GM23338 (cell line): ENCODE measurements at regions not wholly inside any gene's neighbourhood (a gene's known extent, or its start where the extent isn't known, plus 50 kb on each side); places are given as distances from the start of the nearest gene placed in this dataset.

Experiments used
- ATAC-seq: fragments of 200-7000 bp; cut with Tn5 transposase; 3 replicates; pipeline ENCODE4 v1.9.1; 2020
- DNase-seq: peaks from one replicate; pipeline ENCODE4 v3.0.0-alpha.2; 2015; ENCODE audit warnings: low spot score
- H2AFZ ChIP-seq: fragments of 200-600 bp; sonication (generic); 2 replicates; pipeline ENCODE4 v1.8.0; 2016; ENCODE audit warnings: antibody characterized with exemption, mild to moderate bottlenecking, moderate library complexity
- H3F3A ChIP-seq: fragments of 200-600 bp; sonication (generic); replicated peaks from 2 replicates; pipeline ENCODE4 v1.8.0; 2017; ENCODE audit warnings: antibody characterized with exemption, mixed run types, low read depth
- H3K27ac ChIP-seq: fragments of 200-600 bp; sonication (generic); 2 replicates; pipeline ENCODE4 v1.6.1; 2016; ENCODE audit warnings: low read depth
- H3K27me3 ChIP-seq: fragments of 200-600 bp; sonication (generic); 2 replicates; pipeline ENCODE4 v1.8.0; 2016; ENCODE audit warnings: mild to moderate bottlenecking, mixed run types, moderate library complexity; ENCODE audit not compliant: insufficient read depth
- H3K36me3 ChIP-seq: fragments of 200-600 bp; sonication (generic); 2 replicates; pipeline ENCODE4 v1.8.0; 2016; ENCODE audit warnings: mild to moderate bottlenecking; ENCODE audit not compliant: insufficient read depth
- H3K4me1 ChIP-seq: fragments of 200-600 bp; sonication (generic); 2 replicates; pipeline ENCODE4 v1.8.0; 2016; ENCODE audit warnings: mild to moderate bottlenecking, moderate library complexity; ENCODE audit not compliant: insufficient read depth
- H3K4me2 ChIP-seq: fragments of 200-600 bp; sonication (generic); 2 replicates; pipeline ENCODE4 v1.7.1; 2017; ENCODE audit warnings: mixed run types
- H3K4me3 ChIP-seq: fragments of 200-600 bp; sonication (generic); 2 replicates; pipeline ENCODE4 v1.6.1; 2016; ENCODE audit warnings: mixed run types
- H3K79me2 ChIP-seq: fragments of 200-600 bp; sonication (generic); replicated peaks from 2 replicates; pipeline ENCODE4 v1.8.0; 2017; ENCODE audit warnings: mild to moderate bottlenecking; ENCODE audit not compliant: insufficient read depth
- H3K9me2 ChIP-seq: fragments of 200-600 bp; sonication (generic); 2 replicates; pipeline ENCODE4 v1.8.0; 2017; ENCODE audit not compliant: insufficient read depth
- H4K20me1 ChIP-seq: fragments of 200-600 bp; sonication (generic); replicated peaks from 2 replicates; pipeline ENCODE4 v1.8.0; 2017; ENCODE audit warnings: mild to moderate bottlenecking; ENCODE audit not compliant: insufficient read depth
- H3K27ac Mint-ChIP-seq: 2 replicates; pipeline ENCODE4 v1.8.0; 2020; ENCODE audit warnings: inconsistent platforms, mild to moderate bottlenecking, moderate library complexity, mixed read lengths
- H3K27me3 Mint-ChIP-seq: 3 replicates; pipeline ENCODE4 v1.8.0; 2022; ENCODE audit warnings: low read depth, mild to moderate bottlenecking, moderate library complexity, mixed read lengths, inconsistent platforms; ENCODE audit not compliant: insufficient read depth, poor library complexity
- H3K36me3 Mint-ChIP-seq: 3 replicates; pipeline ENCODE4 v1.8.0; 2021; ENCODE audit warnings: low read depth, mild to moderate bottlenecking, inconsistent platforms, moderate library complexity, mixed read lengths
- H3K4me1 Mint-ChIP-seq: 3 replicates; pipeline ENCODE4 v1.8.0; 2020; ENCODE audit warnings: mild to moderate bottlenecking, inconsistent platforms, mixed read lengths
- H3K4me3 Mint-ChIP-seq: 3 replicates; pipeline ENCODE4 v1.8.0; 2021; ENCODE audit warnings: moderate library complexity, mild to moderate bottlenecking, inconsistent platforms, mixed read lengths
- H3K9me3 Mint-ChIP-seq: 3 replicates; pipeline ENCODE4 v1.8.0; 2020; ENCODE audit warnings: moderate library complexity, mild to moderate bottlenecking, inconsistent platforms, mixed read lengths
- CREB1 ChIP-seq: fragments of 250-450 bp; sonication (Bioruptor Pico); IDR thresholded peaks from 2 replicates; pipeline ENCODE4 v1.5.0; 2020; ENCODE audit warnings: low read depth, mild to moderate bottlenecking, moderate library complexity
- EZH2 ChIP-seq: fragments of 200-600 bp; sonication (generic); IDR thresholded peaks from one replicate; pipeline ENCODE4 v1.8.0; 2017; ENCODE audit warnings: antibody characterized with exemption, mild to moderate bottlenecking, low read depth; ENCODE audit not compliant: unreplicated experiment
- EZH2phosphoT487 ChIP-seq: fragments of 200-600 bp; sonication (generic); IDR thresholded peaks from one replicate; pipeline ENCODE4 v1.8.1; 2018; ENCODE audit warnings: antibody characterized with exemption; ENCODE audit not compliant: unreplicated experiment
- JUNB ChIP-seq: IDR thresholded peaks from one replicate; pipeline ENCODE4 v1.6.1; 2016; ENCODE audit warnings: antibody characterized with exemption; ENCODE audit not compliant: unreplicated experiment
- NANOG ChIP-seq: IDR thresholded peaks from 2 replicates; pipeline ENCODE4 v1.6.1; 2016; ENCODE audit warnings: antibody characterized with exemption, borderline replicate concordance
- POLR2AphosphoS5 ChIP-seq: IDR thresholded peaks from 2 replicates; pipeline ENCODE4 v1.6.1; 2016; ENCODE audit warnings: antibody characterized with exemption, low read depth
- STAT1 ChIP-seq: IDR thresholded peaks from one replicate; pipeline ENCODE4 v1.6.1; 2016; ENCODE audit warnings: antibody characterized with exemption; ENCODE audit not compliant: unreplicated experiment
- ZNF114 ChIP-seq: fragments of 250-450 bp; sonication (Bioruptor Pico); IDR thresholded peaks from 2 replicates; pipeline ENCODE4 v1.5.0; 2020; ENCODE audit warnings: mild to moderate bottlenecking, moderate library complexity
- ZNF331 ChIP-seq: fragments of 250-450 bp; sonication (Bioruptor Pico); IDR thresholded peaks from 2 replicates; pipeline ENCODE4 v1.5.0; 2020; ENCODE audit warnings: low read depth, mild to moderate bottlenecking, moderate library complexity
- TF ChIP-seq, protein P1 (sequence below), 2 experiments: fragments of 200-600 bp in 1 of 2; sonication (generic) in 1 of 2; conservative IDR thresholded peaks; 2 replicates each; pipeline versions ENCODE4 v1.5.1 to v1.6.1; 2016 to 2017; ENCODE audit warnings: antibody characterized with exemption in 2 of 2, low read depth in 2 of 2, mild to moderate bottlenecking in 2 of 2, moderate library complexity in 1 of 2
- TF ChIP-seq, protein P2 (sequence below): IDR thresholded peaks from 2 replicates; pipeline ENCODE4 v1.6.1; 2016; ENCODE audit warnings: antibody characterized with exemption
- TF ChIP-seq, protein P3 (sequence below): IDR thresholded peaks from one replicate; pipeline ENCODE4 v1.6.1; 2018; ENCODE audit warnings: antibody characterized with exemption; ENCODE audit not compliant: unreplicated experiment
- TF ChIP-seq, protein P4 (sequence below): fragments of 250-450 bp; sonication (Bioruptor Pico); IDR thresholded peaks from 2 replicates; pipeline ENCODE4 v1.5.0; 2020; ENCODE audit warnings: mild to moderate bottlenecking, moderate library complexity

DNA sequence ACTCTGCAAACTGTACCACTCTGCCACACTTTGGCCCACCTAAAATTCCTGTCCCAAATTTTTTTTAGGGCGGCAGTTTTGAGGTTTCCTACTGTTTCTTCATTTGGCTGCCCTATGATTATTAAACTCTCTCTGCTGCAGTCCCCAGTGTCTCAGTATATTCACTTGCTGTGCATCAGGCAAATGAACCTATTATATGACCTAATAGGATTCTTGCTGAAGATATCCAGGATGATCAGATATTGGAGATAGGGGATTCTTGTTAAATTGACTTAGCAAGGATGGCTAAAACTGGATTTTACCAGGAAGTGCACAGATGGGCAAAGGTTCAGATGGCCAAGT lies 410.8 kb upstream of the DDI1 start:
- Histone ChIP-seq H3K36me3 (0 out of 2 replicates have a peak, but pooled peaks cover 2% of the 10 kb centered on the region), H3K9me2 (peaks cover 18% of the 10 kb centered on the region; the same call in 1 of the 2 replicates), H3K4me2 (no peak overlapping the region), H3K27ac (no peak overlapping the region; the same call in 1 of the 2 replicates), H3K4me1 (0 out of 2 replicates have a peak, but pooled peaks cover 5% of the 10 kb centered on the region), H3F3A (no peaks in the 10 kb centered on the region), H2AFZ (no peak overlapping the region), H3K27me3 (no peaks in the 10 kb centered on the region), H4K20me1 (no peaks in the 10 kb centered on the region), H3K4me3 (no peak overlapping the region), H3K79me2 (no peaks in the 10 kb centered on the region)
- Mint-ChIP-seq H3K36me3 (peaks cover under 1% of the 10 kb centered on the region; the same call in 2 of the 3 replicates), H3K4me1 (peaks cover 18% of the 10 kb centered on the region), H3K4me3 (no peak overlapping the region), H3K9me3 (peaks cover 8% of the 10 kb centered on the region; the same call in 1 of the 3 replicates), H3K27ac (peak overlapping the region; percentile 67), H3K27me3 (no peaks in the 10 kb centered on the region)
- TF ChIP-seq ZNF114 (CRISPR knock-in tag), result no peak
- TF ChIP-seq, protein P1, sequence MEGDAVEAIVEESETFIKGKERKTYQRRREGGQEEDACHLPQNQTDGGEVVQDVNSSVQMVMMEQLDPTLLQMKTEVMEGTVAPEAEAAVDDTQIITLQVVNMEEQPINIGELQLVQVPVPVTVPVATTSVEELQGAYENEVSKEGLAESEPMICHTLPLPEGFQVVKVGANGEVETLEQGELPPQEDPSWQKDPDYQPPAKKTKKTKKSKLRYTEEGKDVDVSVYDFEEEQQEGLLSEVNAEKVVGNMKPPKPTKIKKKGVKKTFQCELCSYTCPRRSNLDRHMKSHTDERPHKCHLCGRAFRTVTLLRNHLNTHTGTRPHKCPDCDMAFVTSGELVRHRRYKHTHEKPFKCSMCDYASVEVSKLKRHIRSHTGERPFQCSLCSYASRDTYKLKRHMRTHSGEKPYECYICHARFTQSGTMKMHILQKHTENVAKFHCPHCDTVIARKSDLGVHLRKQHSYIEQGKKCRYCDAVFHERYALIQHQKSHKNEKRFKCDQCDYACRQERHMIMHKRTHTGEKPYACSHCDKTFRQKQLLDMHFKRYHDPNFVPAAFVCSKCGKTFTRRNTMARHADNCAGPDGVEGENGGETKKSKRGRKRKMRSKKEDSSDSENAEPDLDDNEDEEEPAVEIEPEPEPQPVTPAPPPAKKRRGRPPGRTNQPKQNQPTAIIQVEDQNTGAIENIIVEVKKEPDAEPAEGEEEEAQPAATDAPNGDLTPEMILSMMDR (conservative IDR thresholded peaks at IDR 0.05; ENCODE audit: low read depth in 2 of 2), result no peak
- TF ChIP-seq STAT1, result no peak
- TF ChIP-seq, protein P2, sequence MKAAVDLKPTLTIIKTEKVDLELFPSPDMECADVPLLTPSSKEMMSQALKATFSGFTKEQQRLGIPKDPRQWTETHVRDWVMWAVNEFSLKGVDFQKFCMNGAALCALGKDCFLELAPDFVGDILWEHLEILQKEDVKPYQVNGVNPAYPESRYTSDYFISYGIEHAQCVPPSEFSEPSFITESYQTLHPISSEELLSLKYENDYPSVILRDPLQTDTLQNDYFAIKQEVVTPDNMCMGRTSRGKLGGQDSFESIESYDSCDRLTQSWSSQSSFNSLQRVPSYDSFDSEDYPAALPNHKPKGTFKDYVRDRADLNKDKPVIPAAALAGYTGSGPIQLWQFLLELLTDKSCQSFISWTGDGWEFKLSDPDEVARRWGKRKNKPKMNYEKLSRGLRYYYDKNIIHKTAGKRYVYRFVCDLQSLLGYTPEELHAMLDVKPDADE, result no peak
- no peak for TF ChIP-seq JUNB
- TF ChIP-seq, protein P3, sequence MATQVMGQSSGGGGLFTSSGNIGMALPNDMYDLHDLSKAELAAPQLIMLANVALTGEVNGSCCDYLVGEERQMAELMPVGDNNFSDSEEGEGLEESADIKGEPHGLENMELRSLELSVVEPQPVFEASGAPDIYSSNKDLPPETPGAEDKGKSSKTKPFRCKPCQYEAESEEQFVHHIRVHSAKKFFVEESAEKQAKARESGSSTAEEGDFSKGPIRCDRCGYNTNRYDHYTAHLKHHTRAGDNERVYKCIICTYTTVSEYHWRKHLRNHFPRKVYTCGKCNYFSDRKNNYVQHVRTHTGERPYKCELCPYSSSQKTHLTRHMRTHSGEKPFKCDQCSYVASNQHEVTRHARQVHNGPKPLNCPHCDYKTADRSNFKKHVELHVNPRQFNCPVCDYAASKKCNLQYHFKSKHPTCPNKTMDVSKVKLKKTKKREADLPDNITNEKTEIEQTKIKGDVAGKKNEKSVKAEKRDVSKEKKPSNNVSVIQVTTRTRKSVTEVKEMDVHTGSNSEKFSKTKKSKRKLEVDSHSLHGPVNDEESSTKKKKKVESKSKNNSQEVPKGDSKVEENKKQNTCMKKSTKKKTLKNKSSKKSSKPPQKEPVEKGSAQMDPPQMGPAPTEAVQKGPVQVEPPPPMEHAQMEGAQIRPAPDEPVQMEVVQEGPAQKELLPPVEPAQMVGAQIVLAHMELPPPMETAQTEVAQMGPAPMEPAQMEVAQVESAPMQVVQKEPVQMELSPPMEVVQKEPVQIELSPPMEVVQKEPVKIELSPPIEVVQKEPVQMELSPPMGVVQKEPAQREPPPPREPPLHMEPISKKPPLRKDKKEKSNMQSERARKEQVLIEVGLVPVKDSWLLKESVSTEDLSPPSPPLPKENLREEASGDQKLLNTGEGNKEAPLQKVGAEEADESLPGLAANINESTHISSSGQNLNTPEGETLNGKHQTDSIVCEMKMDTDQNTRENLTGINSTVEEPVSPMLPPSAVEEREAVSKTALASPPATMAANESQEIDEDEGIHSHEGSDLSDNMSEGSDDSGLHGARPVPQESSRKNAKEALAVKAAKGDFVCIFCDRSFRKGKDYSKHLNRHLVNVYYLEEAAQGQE, result no peak
- no peak for TF ChIP-seq EZH2phosphoT487
- no peak for TF ChIP-seq POLR2AphosphoS5
- no peak for TF ChIP-seq ZNF331
- no peak for TF ChIP-seq NANOG
- TF ChIP-seq, protein P4, sequence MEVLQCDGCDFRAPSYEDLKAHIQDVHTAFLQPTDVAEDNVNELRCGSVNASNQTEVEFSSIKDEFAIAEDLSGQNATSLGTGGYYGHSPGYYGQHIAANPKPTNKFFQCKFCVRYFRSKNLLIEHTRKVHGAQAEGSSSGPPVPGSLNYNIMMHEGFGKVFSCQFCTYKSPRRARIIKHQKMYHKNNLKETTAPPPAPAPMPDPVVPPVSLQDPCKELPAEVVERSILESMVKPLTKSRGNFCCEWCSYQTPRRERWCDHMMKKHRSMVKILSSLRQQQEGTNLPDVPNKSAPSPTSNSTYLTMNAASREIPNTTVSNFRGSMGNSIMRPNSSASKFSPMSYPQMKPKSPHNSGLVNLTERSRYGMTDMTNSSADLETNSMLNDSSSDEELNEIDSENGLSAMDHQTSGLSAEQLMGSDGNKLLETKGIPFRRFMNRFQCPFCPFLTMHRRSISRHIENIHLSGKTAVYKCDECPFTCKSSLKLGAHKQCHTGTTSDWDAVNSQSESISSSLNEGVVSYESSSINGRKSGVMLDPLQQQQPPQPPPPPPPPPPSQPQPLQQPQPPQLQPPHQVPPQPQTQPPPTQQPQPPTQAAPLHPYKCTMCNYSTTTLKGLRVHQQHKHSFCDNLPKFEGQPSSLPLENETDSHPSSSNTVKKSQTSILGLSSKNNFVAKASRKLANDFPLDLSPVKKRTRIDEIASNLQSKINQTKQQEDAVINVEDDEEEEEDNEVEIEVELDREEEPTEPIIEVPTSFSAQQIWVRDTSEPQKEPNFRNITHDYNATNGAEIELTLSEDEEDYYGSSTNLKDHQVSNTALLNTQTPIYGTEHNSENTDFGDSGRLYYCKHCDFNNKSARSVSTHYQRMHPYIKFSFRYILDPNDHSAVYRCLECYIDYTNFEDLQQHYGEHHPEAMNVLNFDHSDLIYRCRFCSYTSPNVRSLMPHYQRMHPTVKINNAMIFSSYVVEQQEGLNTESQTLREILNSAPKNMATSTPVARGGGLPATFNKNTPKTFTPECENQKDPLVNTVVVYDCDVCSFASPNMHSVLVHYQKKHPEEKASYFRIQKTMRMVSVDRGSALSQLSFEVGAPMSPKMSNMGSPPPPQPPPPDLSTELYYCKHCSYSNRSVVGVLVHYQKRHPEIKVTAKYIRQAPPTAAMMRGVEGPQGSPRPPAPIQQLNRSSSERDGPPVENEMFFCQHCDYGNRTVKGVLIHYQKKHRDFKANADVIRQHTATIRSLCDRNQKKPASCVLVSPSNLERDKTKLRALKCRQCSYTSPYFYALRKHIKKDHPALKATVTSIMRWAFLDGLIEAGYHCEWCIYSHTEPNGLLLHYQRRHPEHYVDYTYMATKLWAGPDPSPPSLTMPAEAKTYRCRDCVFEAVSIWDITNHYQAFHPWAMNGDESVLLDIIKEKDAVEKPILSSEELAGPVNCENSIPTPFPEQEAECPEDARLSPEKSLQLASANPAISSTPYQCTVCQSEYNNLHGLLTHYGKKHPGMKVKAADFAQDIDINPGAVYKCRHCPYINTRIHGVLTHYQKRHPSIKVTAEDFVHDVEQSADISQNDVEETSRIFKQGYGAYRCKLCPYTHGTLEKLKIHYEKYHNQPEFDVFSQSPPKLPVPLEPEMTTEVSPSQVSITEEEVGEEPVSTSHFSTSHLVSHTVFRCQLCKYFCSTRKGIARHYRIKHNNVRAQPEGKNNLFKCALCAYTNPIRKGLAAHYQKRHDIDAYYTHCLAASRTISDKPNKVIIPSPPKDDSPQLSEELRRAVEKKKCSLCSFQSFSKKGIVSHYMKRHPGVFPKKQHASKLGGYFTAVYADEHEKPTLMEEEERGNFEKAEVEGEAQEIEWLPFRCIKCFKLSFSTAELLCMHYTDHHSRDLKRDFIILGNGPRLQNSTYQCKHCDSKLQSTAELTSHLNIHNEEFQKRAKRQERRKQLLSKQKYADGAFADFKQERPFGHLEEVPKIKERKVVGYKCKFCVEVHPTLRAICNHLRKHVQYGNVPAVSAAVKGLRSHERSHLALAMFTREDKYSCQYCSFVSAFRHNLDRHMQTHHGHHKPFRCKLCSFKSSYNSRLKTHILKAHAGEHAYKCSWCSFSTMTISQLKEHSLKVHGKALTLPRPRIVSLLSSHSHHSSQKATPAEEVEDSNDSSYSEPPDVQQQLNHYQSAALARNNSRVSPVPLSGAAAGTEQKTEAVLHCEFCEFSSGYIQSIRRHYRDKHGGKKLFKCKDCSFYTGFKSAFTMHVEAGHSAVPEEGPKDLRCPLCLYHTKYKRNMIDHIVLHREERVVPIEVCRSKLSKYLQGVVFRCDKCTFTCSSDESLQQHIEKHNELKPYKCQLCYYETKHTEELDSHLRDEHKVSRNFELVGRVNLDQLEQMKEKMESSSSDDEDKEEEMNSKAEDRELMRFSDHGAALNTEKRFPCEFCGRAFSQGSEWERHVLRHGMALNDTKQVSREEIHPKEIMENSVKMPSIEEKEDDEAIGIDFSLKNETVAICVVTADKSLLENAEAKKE, result no peak
- no peak for TF ChIP-seq CREB1
- TF ChIP-seq EZH2, result no peak
- ATAC-seq (no peak), DNase-seq (no peak)
